T-cell (primary cell): ENCODE measurements at regions not wholly inside any gene's neighbourhood (a gene's known extent, or its start where the extent isn't known, plus 50 kb on each side); places are given as distances from the start of the nearest gene placed in this dataset.

ENCODE experiments used
- ATAC-seq, 4 experiments: fragments of 200-7000 bp in 3 of 4; fragments of 150-1000 bp in 1 of 4; cut with Tn5 transposase; replicated peaks in 1 of 4; 1 replicate in 3 of 4; 2 replicates in 1 of 4; pipeline ENCODE4 v1.10.0; 2021; ENCODE audit warnings: moderate library complexity in 3 of 4, mild to moderate bottlenecking in 2 of 4, moderate number of reproducible peaks in 1 of 4
- CTCF ChIA-PET, 2 donors: fragments of 300-600 bp; sonication (Branson Sonifier 250); formaldehyde crosslinking; loops; one replicate each; lab custom pipeline; 2022; ENCODE audit warnings: antibody characterized with exemption in 2 of 2; lab: Charles Lee
- POLR2A ChIA-PET, 2 donors: fragments of 300-600 bp; sonication (Branson Sonifier 250); formaldehyde crosslinking; loops; one replicate each; lab custom pipeline; 2022; ENCODE audit warnings: antibody characterized with exemption in 2 of 2; lab: Charles Lee
- DNase-seq, 35 experiments: peaks; one replicate each; pipeline versions ENCODE4 v3.0.0 to v3.0.0-alpha.2; 2013 to 2023
- H3K27ac ChIP-seq: one replicate; pipeline ENCODE4 v1.5.1; 2013; ENCODE audit warnings: low read length
- H3K27me3 ChIP-seq, 2 experiments: replicated peaks in 1 of 2; 1 replicate in 1 of 2; 2 replicates in 1 of 2; pipeline versions ENCODE4 v1.6.1 to v1.7.0; 2013; ENCODE audit warnings: low read length in 1 of 2, mixed read lengths in 1 of 2; ENCODE audit not compliant: control insufficient read depth in 2 of 2, insufficient read depth in 2 of 2; ENCODE audit errors: extremely low read depth in 1 of 2
- H3K36me3 ChIP-seq, 2 donors: 1 replicate in 1 of 2; 2 replicates in 1 of 2; pipeline versions ENCODE4 v1.6.1 to v1.7.0; 2013; ENCODE audit warnings: low read length in 1 of 2; ENCODE audit not compliant: control insufficient read depth in 2 of 2, insufficient read depth in 1 of 2; ENCODE audit errors: extremely low read depth in 1 of 2
- H3K4me1 ChIP-seq, 2 experiments: 1 replicate in 1 of 2; 2 replicates in 1 of 2; pipeline versions ENCODE4 v1.6.1 to v1.7.0; 2013; ENCODE audit warnings: low read length in 2 of 2, mixed read lengths in 1 of 2; ENCODE audit not compliant: insufficient read depth in 2 of 2, control insufficient read depth in 1 of 2; ENCODE audit errors: extremely low read depth in 1 of 2
- H3K4me3 ChIP-seq, 2 donors: 1 replicate in 1 of 2; 2 replicates in 1 of 2; pipeline versions ENCODE4 v1.5.1 to v1.7.0; 2013; ENCODE audit warnings: mild to moderate bottlenecking in 2 of 2, low read length in 1 of 2, moderate library complexity in 1 of 2; ENCODE audit not compliant: control insufficient read depth in 1 of 2; ENCODE audit errors: extremely low read depth in 1 of 2
- H3K9me3 ChIP-seq: 2 replicates; pipeline ENCODE4 v1.7.0; 2013
- H3K27ac Mint-ChIP-seq, 2 donors: one replicate each; pipeline ENCODE4 v1.8.0; 2020 to 2021; ENCODE audit warnings: mild to moderate bottlenecking in 2 of 2, mixed read lengths in 2 of 2
- H3K27me3 Mint-ChIP-seq, 2 donors: one replicate each; pipeline ENCODE4 v1.8.0; 2021 to 2022; ENCODE audit warnings: mixed read lengths in 2 of 2
- H3K36me3 Mint-ChIP-seq: one replicate; pipeline ENCODE4 v1.8.0; 2021; ENCODE audit warnings: mixed read lengths
- H3K4me1 Mint-ChIP-seq, 3 donors: one replicate each; pipeline ENCODE4 v1.8.0; 2020 to 2022; ENCODE audit warnings: mixed read lengths in 3 of 3, mild to moderate bottlenecking in 1 of 3
- H3K4me3 Mint-ChIP-seq, 3 donors: one replicate each; pipeline ENCODE4 v1.8.0; 2020 to 2022; ENCODE audit warnings: mild to moderate bottlenecking in 3 of 3, mixed read lengths in 3 of 3, moderate library complexity in 3 of 3
- H3K9me3 Mint-ChIP-seq, 3 donors: one replicate each; pipeline ENCODE4 v1.8.0; 2020 to 2022; ENCODE audit warnings: mixed read lengths in 3 of 3
- WGBS: methylation state at CpG from one replicate; pipeline ENCODE4 v1.1.5; 2013; ENCODE audit warnings: missing lambda C conversion rate; ENCODE audit not compliant: insufficient coverage; 5-methylcytosine and 5-hydroxymethylcytosine counted together

DNA sequence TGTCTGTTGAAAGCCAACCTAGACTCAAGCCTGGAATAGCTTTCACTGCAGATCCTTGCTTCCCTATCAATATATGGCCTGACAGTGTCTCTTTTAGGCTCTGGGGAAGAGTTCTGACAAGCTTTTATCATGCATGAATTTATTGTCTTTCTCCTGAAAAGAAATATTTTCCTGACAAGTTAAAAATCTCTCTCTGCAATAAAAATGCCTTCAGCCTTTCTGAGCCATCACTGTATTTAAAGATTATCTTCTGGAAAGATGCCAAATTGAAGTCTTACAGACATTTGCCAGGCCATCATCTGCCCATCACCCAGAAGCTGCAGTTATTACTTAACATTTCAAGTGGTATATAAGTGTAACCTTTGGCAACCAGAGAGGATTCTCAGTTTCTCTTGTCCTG is 88.1 kb upstream of the HTR1A start:
- H3K4me3 ChIP-seq, result no peak overlapping the region
- Mint-ChIP-seq H3K27me3 (no peaks in the 10 kb centered on the region), H3K4me3 (no peak overlapping the region), H3K36me3 (no peaks in the 10 kb centered on the region), H3K9me3 (peaks cover 12 to 27% (median 24%) of the 10 kb centered on the region in 3 donors), H3K27ac (no peak overlapping the region), H3K4me1 (no peaks in the 10 kb centered on the region)
- no peaks in the 10 kb centered on the region for H3K4me1 ChIP-seq
- no peak overlapping the region for H3K27ac ChIP-seq
- POLR2A ChIA-PET, result no interaction called here
- no peaks in the 10 kb centered on the region for H3K9me3 ChIP-seq
- H3K36me3 ChIP-seq, result no peaks in the 10 kb centered on the region
- no peak for DNase-seq
- no peak for ATAC-seq
- CTCF ChIA-PET, result no interaction called here
- no peaks in the 10 kb centered on the region for H3K27me3 ChIP-seq

DNA sequence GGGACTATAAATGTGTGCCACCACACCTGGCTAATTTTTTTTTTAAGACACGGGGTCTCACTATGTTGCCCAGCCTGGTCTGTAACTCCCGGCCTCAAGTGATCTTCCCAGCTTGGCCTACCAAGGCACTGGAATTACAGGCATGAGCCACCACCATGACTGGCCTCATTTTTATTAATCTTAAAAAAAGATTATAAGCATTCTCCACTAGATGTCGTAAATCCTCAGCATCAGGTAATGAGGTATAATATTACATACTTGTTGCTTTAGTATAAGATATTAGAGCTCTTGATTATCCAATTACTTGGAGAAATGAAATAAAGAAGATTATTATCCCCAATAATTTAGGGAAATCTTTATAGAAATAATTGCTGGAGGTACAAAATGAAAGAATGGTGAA is 78.2 kb upstream of the HTR1A start:
- H3K4me3 ChIP-seq, result no peak overlapping the region
- ATAC-seq (no peak), DNase-seq (no peak)
- ChIA-PET POLR2A (no interaction called here), CTCF (interaction anchor here in 1 of 2 donors (0.6 kb wide), 2 partner anchors 38 to 158 kb away, joined by 3 to 5 read pairs; no protein-coding TSS in a partner anchor)
- H3K4me1 Mint-ChIP-seq, result no peaks in the 10 kb centered on the region
- H3K4me1 ChIP-seq, result no peaks in the 10 kb centered on the region
- no peaks in the 10 kb centered on the region for H3K36me3 ChIP-seq
- no peak overlapping the region for H3K27ac Mint-ChIP-seq
- no peak overlapping the region for H3K27ac ChIP-seq
- H3K9me3 ChIP-seq, result no peaks in the 10 kb centered on the region
- H3K9me3 Mint-ChIP-seq, result peaks cover 15 to 44% (median 32%) of the 10 kb centered on the region in 3 donors
- H3K36me3 Mint-ChIP-seq, result no peaks in the 10 kb centered on the region
- no peak overlapping the region for H3K4me3 Mint-ChIP-seq
- 60% methylated on average over 1 of the region's 3 CpGs for WGBS
- H3K27me3 Mint-ChIP-seq, result no peaks in the 10 kb centered on the region
- H3K27me3 ChIP-seq, result no peaks in the 10 kb centered on the region

DNA sequence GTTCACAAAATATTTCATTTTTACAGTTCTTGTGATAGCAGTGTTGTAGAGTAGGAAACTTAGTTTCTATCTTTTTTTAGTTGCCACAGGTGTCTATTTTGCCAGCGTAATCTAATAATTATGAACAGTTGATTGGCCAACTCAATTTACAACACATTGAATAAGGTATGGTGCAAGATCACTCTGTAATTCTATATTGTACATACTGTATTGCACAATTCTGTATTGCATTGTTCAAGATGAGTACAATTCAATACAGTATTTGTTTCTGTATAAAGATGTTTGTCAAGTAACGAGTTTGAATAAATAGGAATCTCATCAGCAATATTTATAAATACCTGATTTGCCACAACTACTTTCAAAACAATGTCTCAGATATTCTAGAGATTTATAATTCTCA is 64.2 kb upstream of the HTR1A start:
- H3K4me3 ChIP-seq, result no peak overlapping the region
- H3K36me3 ChIP-seq, result no peaks in the 10 kb centered on the region
- no peaks in the 10 kb centered on the region for H3K27me3 Mint-ChIP-seq
- DNase-seq (no peak), ATAC-seq (no peak)
- no peaks in the 10 kb centered on the region for H3K36me3 Mint-ChIP-seq
- no peaks in the 10 kb centered on the region for H3K4me1 Mint-ChIP-seq
- ChIA-PET CTCF (no interaction called here), POLR2A (no interaction called here)
- H3K9me3 ChIP-seq, result no peaks in the 10 kb centered on the region
- no peak overlapping the region for H3K27ac ChIP-seq
- H3K27ac Mint-ChIP-seq, result no peak overlapping the region
- no peak overlapping the region for H3K4me3 Mint-ChIP-seq
- no peaks in the 10 kb centered on the region for H3K4me1 ChIP-seq
- peaks cover 0 to 9% (median 0%) of the 10 kb centered on the region in 3 donors for H3K9me3 Mint-ChIP-seq
- H3K27me3 ChIP-seq, result no peaks in the 10 kb centered on the region
- WGBS, result no CpG with 5 or more reads among the region's 2 CpGs

DNA sequence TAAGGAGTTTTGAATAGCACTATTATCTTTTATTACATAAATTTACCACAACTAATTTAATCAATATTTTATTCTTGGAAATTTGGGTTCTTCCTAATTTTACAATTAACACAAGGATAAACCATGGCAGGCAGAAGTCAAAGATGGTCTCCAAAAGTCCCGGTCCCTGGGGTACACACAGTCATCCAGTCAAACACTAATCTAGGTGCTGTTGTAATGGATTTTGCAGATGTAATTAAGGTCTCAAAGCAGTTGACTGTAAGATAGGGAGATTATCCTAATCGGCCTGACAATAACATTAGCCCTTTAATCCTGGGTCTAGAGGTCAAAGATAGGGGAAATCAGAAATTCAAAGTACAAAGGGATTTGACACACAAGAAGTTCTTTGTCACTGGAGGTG is 57.5 kb upstream of the HTR1A start:
- Mint-ChIP-seq H3K4me3 (no peak overlapping the region), H3K9me3 (peaks cover 0 to 5% (median 0%) of the 10 kb centered on the region in 3 donors), H3K27me3 (no peaks in the 10 kb centered on the region), H3K4me1 (no peaks in the 10 kb centered on the region), H3K36me3 (no peaks in the 10 kb centered on the region), H3K27ac (no peak overlapping the region)
- H3K4me1 ChIP-seq, result no peaks in the 10 kb centered on the region
- ChIA-PET POLR2A (no interaction called here), CTCF (no interaction called here)
- no peak for ATAC-seq
- no peak for DNase-seq
- WGBS, result 75% methylated on average over 1 of the region's 2 CpGs
- no peak overlapping the region for H3K27ac ChIP-seq
- H3K27me3 ChIP-seq, result no peaks in the 10 kb centered on the region
- H3K36me3 ChIP-seq, result no peaks in the 10 kb centered on the region
- no peak overlapping the region for H3K4me3 ChIP-seq
- H3K9me3 ChIP-seq, result no peaks in the 10 kb centered on the region

DNA sequence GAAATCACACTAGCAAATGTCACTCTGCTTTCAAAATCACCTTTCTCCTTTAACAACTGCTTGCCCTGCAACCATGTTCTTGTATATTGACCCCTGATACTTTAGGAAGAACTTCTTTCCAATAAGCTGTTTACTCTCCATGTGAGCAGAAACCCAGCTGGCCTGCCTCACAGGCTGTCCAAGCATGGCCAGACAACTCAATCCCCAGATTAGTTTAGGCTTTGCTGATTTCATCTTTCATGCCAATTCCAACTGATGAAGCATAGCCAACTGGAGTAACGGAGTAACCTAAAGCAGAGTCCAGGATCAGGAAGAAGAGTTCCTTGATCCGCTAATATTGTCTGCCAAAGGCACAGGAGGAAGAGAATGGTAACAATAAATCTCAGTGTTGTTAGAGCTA is 56.7 kb upstream of the HTR1A start:
- WGBS, result 90% methylated on average over 2 of the region's 2 CpGs
- ATAC-seq, result no peak
- CTCF ChIA-PET, result no interaction called here

DNA sequence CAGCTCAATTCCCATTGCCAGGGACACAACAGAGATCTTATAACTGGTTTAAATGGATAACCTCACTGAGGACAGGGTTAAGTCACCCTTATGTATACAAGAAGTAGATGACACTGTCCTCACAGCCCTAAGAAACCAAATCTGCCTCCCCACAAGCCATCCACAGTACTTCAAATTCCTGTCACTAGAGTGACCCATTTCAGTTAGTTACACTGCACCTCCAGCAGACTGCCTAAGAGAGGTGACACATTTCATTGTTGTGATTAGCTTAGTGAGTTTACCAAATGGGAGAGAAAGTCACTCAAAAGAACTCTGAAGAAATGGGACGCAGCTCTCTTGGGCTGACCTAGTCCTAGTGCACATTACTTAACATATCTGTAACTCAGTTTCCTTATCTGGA is 53.6 kb upstream of the HTR1A start:
- Mint-ChIP-seq H3K27me3 (no peaks in the 10 kb centered on the region), H3K27ac (no peak overlapping the region), H3K9me3 (peaks cover 0 to 9% (median 0%) of the 10 kb centered on the region in 3 donors), H3K4me1 (no peaks in the 10 kb centered on the region), H3K4me3 (no peak overlapping the region), H3K36me3 (no peaks in the 10 kb centered on the region)
- H3K4me3 ChIP-seq, result no peak overlapping the region
- H3K4me1 ChIP-seq, result no peaks in the 10 kb centered on the region
- ChIA-PET POLR2A (no interaction called here), CTCF (no interaction called here)
- no peaks in the 10 kb centered on the region for H3K9me3 ChIP-seq
- WGBS, result no CpG with 5 or more reads among the region's 1 CpG
- no peak for DNase-seq
- H3K27me3 ChIP-seq, result no peaks in the 10 kb centered on the region
- no peak for ATAC-seq
- H3K27ac ChIP-seq, result no peak overlapping the region
- no peaks in the 10 kb centered on the region for H3K36me3 ChIP-seq

More for the DNA sequence above, 56.7 kb upstream of the HTR1A start:
- no peaks in the 10 kb centered on the region for H3K36me3 Mint-ChIP-seq
- no peak overlapping the region for H3K27ac Mint-ChIP-seq
- H3K4me1 ChIP-seq, result no peaks in the 10 kb centered on the region
- DNase-seq, result no peak
- no peaks in the 10 kb centered on the region for H3K27me3 Mint-ChIP-seq
- no peaks in the 10 kb centered on the region for H3K4me1 Mint-ChIP-seq
- no peaks in the 10 kb centered on the region for H3K9me3 ChIP-seq
- H3K4me3 ChIP-seq, result no peak overlapping the region
- no peaks in the 10 kb centered on the region for H3K27me3 ChIP-seq
- no peaks in the 10 kb centered on the region for H3K36me3 ChIP-seq
- POLR2A ChIA-PET, result no interaction called here
- H3K9me3 Mint-ChIP-seq, result peaks cover 0 to 5% (median 1%) of the 10 kb centered on the region in 3 donors
- H3K27ac ChIP-seq, result no peak overlapping the region
- no peak overlapping the region for H3K4me3 Mint-ChIP-seq
